Testis (tissue), 2 donors: ENCODE measurements at regions not wholly inside any gene's neighbourhood (a gene's known extent, or its start where the extent isn't known, plus 50 kb on each side); places are given as distances from the start of the nearest gene placed in this dataset.

ENCODE experiments used
- DNase-seq: peaks from one replicate; pipeline ENCODE4 v3.0.0-alpha.2; 2019
- H3K27ac ChIP-seq, 2 donors: fragments of 200-600 bp; sonication (generic); one replicate each; pipeline ENCODE4 v1.5.1; 2019
- H3K27me3 ChIP-seq: fragments of 200-600 bp; sonication (generic); one replicate; pipeline ENCODE4 v1.5.1; 2019
- H3K36me3 ChIP-seq: fragments of 200-600 bp; sonication (generic); one replicate; pipeline ENCODE4 v1.5.1; 2017; ENCODE audit warnings: low read depth; ENCODE audit errors: missing control alignments
- H3K4me1 ChIP-seq: fragments of 200-600 bp; sonication (generic); one replicate; pipeline ENCODE4 v1.5.1; 2019
- H3K4me3 ChIP-seq, 2 donors: fragments of 200-600 bp; sonication (generic); one replicate each; pipeline ENCODE4 v1.5.1; 2017 to 2019
- H3K9me3 ChIP-seq: fragments of 200-600 bp; sonication (generic); one replicate; pipeline ENCODE4 v1.5.1; 2017
- CTCF ChIP-seq, 3 experiments: fragments of 450-650 bp in 2 of 3; fragments of 200-600 bp in 1 of 3; sonication (generic) in 1 of 3; IDR thresholded peaks; one replicate each; pipeline ENCODE4 v1.5.1; 2016 to 2019; ENCODE audit warnings: antibody characterized with exemption in 3 of 3, mild to moderate bottlenecking in 2 of 3, moderate library complexity in 1 of 3
- POLR2A ChIP-seq: fragments of 450-650 bp; IDR thresholded peaks from one replicate; pipeline ENCODE4 v1.6.1; 2017; ENCODE audit warnings: antibody characterized with exemption, mild to moderate bottlenecking, moderate library complexity
- WGBS, 2 donors: methylation state at CpG; one replicate each; pipeline ENCODE4 v1.1.5; 2018; 5-methylcytosine and 5-hydroxymethylcytosine counted together
- intact Hi-C: fragments of 100-400 bp; cut with DNase I; formaldehyde crosslinking; loops from one replicate; pipeline ENCODE4 v1.15.1; 2023; ENCODE audit warnings: low total_unique reads

DNA sequence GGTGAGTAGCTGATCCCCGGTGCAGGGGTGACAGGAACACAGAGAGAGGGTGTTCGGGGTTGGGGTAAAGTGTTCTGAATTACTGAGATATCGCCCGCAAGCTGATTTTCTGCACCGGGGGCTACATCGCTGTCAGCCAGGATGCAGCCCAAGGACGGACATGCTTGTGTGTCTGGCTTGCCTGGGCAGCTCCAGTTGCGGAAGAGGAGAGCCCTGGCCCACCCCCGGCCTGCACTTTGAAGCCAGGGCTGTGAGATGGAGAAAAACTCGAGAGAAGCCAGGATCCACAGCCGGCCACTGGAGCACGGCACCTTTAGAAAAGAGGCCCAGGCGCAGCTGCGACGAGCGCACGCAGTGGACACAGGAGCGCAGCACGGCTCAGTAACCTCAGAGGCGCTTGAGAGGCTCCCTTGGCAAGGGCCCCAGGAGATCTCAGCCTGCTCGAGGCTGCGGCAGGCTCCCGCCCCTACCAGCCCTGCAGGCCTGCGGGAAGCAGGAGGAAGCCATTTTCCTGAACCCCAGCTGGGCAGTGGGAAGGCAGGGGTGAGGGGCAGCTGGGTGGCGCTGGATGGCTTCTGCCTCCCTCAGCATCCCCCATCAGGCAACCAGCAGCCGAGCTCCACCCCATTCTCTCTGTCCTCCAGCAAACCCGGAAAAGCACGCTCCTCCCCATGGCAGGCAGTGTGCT is 59.2 kb downstream of the C9orf50 start:
- no peaks in the 10 kb centered on the region for H3K36me3 ChIP-seq
- intact Hi-C loops, result no loop called here
- H3K27ac ChIP-seq, result no peak overlapping the region
- no peaks in the 10 kb centered on the region for H3K27me3 ChIP-seq
- no peak overlapping the region for H3K4me3 ChIP-seq
- no peaks in the 10 kb centered on the region for H3K9me3 ChIP-seq
- TF ChIP-seq CTCF (IDR thresholded peaks at IDR 0.05) (no peak), POLR2A (no peak)
- 46 to 57% methylated on average over 16 to 28 of the region's 28 CpGs for WGBS, 2 donors
- H3K4me1 ChIP-seq, result peaks cover 10% of the 10 kb centered on the region
- peak; percentile 63 for DNase-seq

DNA sequence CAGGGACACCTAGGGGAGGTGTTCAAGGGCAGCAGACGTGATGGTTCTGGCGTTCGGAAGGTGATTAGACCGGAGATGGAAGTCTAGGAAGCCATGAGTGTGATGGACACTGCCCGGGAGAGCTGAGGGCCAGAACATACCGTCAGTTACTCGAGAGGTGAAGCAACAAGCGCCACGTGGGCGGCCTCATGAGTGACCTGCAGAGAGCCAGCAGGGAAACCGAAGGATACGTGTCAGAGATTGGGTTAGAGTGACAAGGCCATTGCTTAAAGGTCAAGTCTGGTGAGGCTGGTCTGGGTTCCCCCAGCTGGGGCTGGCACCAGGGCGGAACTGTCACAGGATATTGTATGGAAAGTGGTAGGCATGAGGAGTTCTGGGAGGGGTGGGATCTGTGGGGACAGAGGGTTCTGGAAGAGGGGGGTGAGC is 60.0 kb downstream of the C9orf50 start:
- WGBS, 2 donors, result 88 to 91% methylated on average over 12 to 13 of the region's 13 CpGs
- TF ChIP-seq CTCF (IDR thresholded peaks at IDR 0.05) (no peak), POLR2A (no peak)
- Histone ChIP-seq H3K4me3 (no peak overlapping the region), H3K27ac (no peak overlapping the region), H3K36me3 (no peaks in the 10 kb centered on the region), H3K9me3 (no peaks in the 10 kb centered on the region), H3K4me1 (peaks cover 11% of the 10 kb centered on the region), H3K27me3 (no peaks in the 10 kb centered on the region)
- no peak for DNase-seq
- intact Hi-C loops, result no loop called here

GRCh38 chr9:129559506-129559881 is 61.4 kb downstream of the C9orf50 start:
- WGBS, 2 donors, result 93 to 94% methylated on average over 4 of the region's 4 CpGs
- H3K4me3 ChIP-seq, result no peak overlapping the region
- H3K9me3 ChIP-seq, result no peaks in the 10 kb centered on the region
- no peaks in the 10 kb centered on the region for H3K27me3 ChIP-seq
- TF ChIP-seq POLR2A (no peak), CTCF (IDR thresholded peaks at IDR 0.05) (no peak)
- no peaks in the 10 kb centered on the region for H3K36me3 ChIP-seq
- no peak overlapping the region for H3K27ac ChIP-seq
- no peak for DNase-seq
- intact Hi-C loops, result no loop called here
- H3K4me1 ChIP-seq, result peaks cover 15% of the 10 kb centered on the region

- TF ChIP-seq POLR2A (no peak), CTCF (IDR thresholded peaks at IDR 0.05) (no peak)
- peaks cover 15% of the 10 kb centered on the region for H3K4me1 ChIP-seq
- no peaks in the 10 kb centered on the region for H3K27me3 ChIP-seq
- H3K27ac ChIP-seq, result no peak overlapping the region
- intact Hi-C loops, result no loop called here
- H3K9me3 ChIP-seq, result no peaks in the 10 kb centered on the region
- no peak for DNase-seq
- H3K4me3 ChIP-seq, result no peak overlapping the region
- WGBS, 2 donors, result 63 to 75% methylated on average over 14 to 21 of the region's 21 CpGs
- no peaks in the 10 kb centered on the region for H3K36me3 ChIP-seq
Observed at GRCh38 chr9:129558551-129559505, 62.1 kb downstream of the C9orf50 start.
